ENCODE measurements at regions not wholly inside any gene's neighbourhood (a gene's known extent, or its start where the extent isn't known, plus 50 kb on each side); places are given as distances from the start of the nearest gene placed in this dataset.

GRCh38 chr2:144854596-144854995 is 334.7 kb upstream of the ZEB2 start:
- TF ChIP-seq POLR2AphosphoS5 (IDR thresholded peaks at IDR 0.05) (no peak), CTCF (IDR thresholded peaks at IDR 0.05) (no peak), EP300 (IDR thresholded peaks at IDR 0.05) (no peak), POLR2A (IDR thresholded peaks at IDR 0.05) (no peak)

Data from suprapubic skin (tissue), 4 donors.